VCaP (cell line): ENCODE measurements at regions not wholly inside any gene's neighbourhood (a gene's known extent, or its start where the extent isn't known, plus 50 kb on each side); places are given as distances from the start of the nearest gene placed in this dataset.
A peak's percentile ranks its signal among the peaks of the same experiment; 100 is the strongest.

ENCODE experiments used
- H3K27ac ChIP-seq: fragments of 450-650 bp; 2 replicates; pipeline ENCODE4 v1.5.1; 2017
- TF ChIP-seq, protein P1 (sequence below): fragments of 450-650 bp; conservative IDR thresholded peaks from 2 replicates; pipeline ENCODE4 v1.5.1; 2017; ENCODE audit warnings: mild to moderate bottlenecking, moderate library complexity

DNA sequence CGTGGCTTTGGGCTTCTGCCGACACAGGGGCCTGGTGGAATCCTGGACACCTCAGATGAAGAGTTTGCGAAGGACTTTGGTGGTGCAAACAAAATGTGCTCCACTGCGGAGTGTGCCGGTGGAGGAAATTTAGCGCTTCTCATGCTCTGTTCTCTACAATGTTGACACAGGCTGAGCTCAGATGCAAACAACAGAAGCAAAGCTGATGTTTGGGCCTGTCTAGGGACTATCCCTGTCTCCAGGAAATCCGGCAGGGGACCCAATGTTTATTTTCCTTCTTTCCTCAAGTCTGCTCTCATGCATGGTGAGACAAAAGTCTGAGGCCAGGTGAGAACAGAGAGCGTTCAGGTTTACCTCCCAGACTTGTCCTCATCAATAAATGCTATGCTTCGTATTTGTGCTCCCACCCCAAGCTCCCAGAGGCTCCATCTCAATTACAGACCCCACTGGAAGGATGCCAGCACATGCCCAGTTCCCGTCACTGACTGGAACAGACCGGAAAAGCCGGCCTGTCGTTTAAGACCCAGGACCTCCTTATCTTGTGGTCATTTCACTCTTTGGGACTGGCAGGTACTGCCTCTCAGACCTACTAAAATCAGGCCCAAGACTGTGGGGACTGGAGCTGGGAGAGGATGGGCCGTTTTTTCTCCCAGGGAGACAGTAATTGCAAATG lies 105.7 kb upstream of the B3GAT1 start:
- TF ChIP-seq, protein P1, sequence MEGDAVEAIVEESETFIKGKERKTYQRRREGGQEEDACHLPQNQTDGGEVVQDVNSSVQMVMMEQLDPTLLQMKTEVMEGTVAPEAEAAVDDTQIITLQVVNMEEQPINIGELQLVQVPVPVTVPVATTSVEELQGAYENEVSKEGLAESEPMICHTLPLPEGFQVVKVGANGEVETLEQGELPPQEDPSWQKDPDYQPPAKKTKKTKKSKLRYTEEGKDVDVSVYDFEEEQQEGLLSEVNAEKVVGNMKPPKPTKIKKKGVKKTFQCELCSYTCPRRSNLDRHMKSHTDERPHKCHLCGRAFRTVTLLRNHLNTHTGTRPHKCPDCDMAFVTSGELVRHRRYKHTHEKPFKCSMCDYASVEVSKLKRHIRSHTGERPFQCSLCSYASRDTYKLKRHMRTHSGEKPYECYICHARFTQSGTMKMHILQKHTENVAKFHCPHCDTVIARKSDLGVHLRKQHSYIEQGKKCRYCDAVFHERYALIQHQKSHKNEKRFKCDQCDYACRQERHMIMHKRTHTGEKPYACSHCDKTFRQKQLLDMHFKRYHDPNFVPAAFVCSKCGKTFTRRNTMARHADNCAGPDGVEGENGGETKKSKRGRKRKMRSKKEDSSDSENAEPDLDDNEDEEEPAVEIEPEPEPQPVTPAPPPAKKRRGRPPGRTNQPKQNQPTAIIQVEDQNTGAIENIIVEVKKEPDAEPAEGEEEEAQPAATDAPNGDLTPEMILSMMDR = no peak
- peak overlapping the region; percentile 99 for H3K27ac ChIP-seq

DNA sequence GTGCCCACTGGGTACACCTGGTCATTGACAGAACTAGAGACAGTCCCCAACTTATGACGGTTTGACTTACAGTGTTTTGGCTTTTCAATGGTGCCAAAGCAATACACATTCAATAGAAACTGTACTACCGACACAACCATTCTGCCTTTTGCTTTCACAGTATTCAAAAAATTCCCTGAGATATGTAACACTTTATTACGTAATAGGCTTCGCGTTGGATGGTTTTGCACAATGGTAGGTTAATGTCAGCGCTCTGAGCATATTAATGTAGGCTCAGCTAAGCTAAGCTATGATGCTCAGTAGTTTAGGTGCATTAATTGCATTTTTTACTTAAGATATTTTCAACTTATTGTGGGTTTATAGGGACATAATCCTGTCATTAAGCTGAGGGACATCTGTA lies 105.1 kb upstream of the B3GAT1 start:
- H3K27ac ChIP-seq = peak overlapping the region; percentile 99
- TF ChIP-seq, protein P1 = no peak

DNA sequence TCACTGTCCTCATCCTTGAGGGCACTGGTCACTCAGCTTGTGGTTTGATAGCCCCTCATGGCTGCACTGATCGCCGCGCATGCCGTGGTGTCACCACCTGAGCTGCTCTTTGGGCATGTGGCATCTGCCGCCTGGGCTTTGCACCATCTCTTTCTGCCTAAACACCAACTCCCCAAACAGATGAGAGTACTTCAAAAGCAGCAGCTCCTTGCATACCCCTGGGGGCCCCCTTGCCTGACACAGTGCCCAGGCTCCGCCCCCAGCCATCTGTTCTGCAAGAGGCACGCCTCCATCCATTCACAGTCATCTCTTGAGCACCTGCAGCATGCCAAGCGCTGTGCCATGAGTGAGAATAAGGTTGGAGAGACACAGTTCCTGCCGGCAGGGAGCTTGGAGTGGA lies 104.5 kb upstream of the B3GAT1 start:
- TF ChIP-seq, protein P1 = no peak
- peak overlapping the region; percentile 99 for H3K27ac ChIP-seq

DNA sequence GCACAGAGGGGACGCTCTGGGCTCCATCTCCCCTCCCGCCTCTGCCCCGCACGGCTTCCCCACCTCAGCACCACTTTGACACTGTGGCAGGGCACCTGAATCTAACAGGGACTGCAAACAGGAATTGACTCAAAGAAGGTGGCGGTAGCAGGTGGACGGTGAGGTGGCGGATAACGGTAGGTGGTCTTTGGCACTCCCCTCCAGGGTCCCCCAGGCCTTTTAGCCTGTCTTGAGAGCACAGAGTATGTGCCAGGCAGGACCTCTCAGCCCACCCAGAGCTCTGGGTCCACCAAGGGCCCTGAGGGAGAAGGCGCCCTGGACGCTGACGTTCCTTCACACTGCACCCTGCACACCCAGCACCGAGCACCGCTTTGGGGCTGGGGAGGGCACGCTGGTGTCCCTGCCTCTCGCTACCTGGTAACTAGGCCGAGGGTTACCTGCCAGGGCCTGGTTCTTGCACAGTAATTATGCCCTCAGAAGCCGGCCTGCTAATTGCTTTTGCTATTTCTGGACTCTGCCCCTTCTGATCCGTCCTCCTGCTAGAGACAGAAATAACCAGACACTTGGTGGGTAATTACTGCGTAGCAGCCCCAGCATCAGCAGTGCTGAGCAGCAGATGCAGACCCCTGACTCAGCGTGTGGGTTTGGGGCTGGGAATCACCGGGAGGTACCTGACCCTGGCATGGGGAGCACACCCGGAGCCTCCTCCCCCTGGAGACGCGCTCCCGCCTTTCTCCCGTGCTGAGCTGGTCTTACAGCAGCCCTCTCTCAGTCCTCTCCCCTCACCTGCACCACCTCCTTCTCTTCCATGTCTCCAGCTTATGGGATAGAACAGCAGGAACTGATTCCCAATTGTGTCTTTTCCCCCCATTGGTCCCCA lies 103.3 kb upstream of the B3GAT1 start:
- TF ChIP-seq, protein P1 = no peak
- H3K27ac ChIP-seq = peak overlapping the region; percentile 99; the same call in 1 of the 2 replicates

DNA sequence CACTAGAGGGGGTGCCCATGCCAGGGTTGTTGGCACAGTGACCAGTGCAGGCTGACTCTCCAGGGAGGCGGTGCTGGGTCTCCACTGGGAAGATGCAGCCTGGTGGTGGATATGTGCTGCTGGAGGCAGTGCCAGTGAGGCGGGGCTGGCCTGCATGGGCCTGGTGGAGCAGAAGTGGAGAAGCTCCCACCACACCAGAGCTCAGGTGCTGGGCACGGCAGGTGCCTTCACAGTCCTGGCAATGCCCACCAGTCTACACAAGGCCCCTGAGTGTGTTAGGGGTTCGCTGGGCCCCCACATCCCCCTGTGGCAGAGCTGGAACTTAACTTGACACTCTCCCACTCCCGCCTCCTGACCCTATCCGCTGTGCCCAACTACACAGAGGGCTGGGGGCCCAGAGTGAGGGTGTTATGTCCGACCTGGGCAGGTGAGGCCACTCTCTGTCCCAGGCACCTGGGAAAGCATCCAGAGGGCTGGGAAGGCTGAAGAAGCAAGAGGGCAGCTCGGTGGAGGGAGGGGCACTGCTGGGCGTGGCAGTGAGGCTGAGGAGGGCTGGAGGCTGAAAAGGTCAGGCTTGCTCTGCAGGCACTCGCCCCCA lies 102.4 kb upstream of the B3GAT1 start:
- H3K27ac ChIP-seq = peak overlapping the region; percentile 99; the same call in 1 of the 2 replicates
- TF ChIP-seq, protein P1 = 0 out of 2 replicates have a peak, but pooled peaks have one; percentile 5

DNA sequence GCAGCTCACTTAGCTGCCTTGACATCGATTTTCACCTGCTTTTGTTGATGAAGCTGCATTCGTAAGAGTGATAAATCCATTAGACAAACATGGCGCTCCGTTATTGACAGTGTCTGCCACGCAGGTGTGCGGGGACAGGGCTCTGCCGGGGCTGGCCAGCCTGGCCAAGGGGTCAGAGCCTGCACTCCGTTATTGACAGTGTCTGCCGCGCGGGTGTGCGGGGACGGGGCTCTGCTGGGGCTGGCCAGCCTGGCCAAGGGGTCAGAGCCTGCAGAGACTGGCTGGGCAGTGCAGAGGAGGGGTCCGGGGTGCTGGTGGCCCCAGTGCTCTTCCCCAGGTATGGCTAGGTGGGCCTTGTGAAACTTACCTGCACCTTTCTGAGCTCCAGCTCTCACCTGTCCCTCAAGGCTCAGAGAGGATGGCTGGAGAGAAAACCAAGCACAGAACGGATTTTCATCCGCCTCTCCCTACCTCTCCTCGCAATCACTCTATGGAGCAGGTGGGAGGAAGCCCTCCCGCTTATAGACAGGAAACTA lies 101.6 kb upstream of the B3GAT1 start:
- TF ChIP-seq, protein P1 = no peak
- H3K27ac ChIP-seq = peak overlapping the region; percentile 99; the same call in 1 of the 2 replicates
